Endothelial cell of umbilical vein (primary cell): ENCODE measurements at regions not wholly inside any gene's neighbourhood (a gene's known extent, or its start where the extent isn't known, plus 50 kb on each side); places are given as distances from the start of the nearest gene placed in this dataset.

Experiments
- BruUV-seq: library from RNA; stranded (reverse); fragments of 400-500 nt; replicated peaks from 2 replicates; lab custom pipeline; 2021; lab: Mats Ljungman, UMichigan
- CTCF ChIA-PET: fragments of 300-600, 350-600 bp; sonication (Branson Sonifier 250); formaldehyde crosslinking; loops from one replicate; lab custom pipeline; 2021; ENCODE audit warnings: antibody characterized with exemption, inconsistent platforms; lab: Charles Lee
- POLR2A ChIA-PET: fragments of 300-600, 350-600 bp; sonication (Branson Sonifier 250); formaldehyde crosslinking; loops from one replicate; lab custom pipeline; 2021; ENCODE audit warnings: antibody characterized with exemption, inconsistent platforms; lab: Charles Lee
- DNase-seq: peaks from one replicate; pipeline ENCODE4 v3.0.0-alpha.2; 2011; ENCODE audit warnings: low read depth, low spot score
- FAIRE-seq: peaks from 2 replicates; lab custom pipeline; 2011; peaks lifted over from hg19 to GRCh38; lab: Jason Lieb, UNC
- H2AFZ ChIP-seq: 2 replicates; pipeline ENCODE4 v1.6.0; 2012; ENCODE audit warnings: low read depth, low read length, control low read depth, inconsistent platforms
- H3K27ac ChIP-seq: 2 replicates; pipeline ENCODE4 v1.5.1; 2011; ENCODE audit warnings: low read depth, mild to moderate bottlenecking, control low read depth, low read length, moderate library complexity; ENCODE audit not compliant: insufficient read depth
- H3K27me3 ChIP-seq, 2 experiments: 2 replicates each; pipeline versions ENCODE4 v1.6.0 to v1.6.1; 2011; ENCODE audit warnings: low read length in 2 of 2, mixed read lengths in 1 of 2; ENCODE audit not compliant: control insufficient read depth in 2 of 2, insufficient read depth in 2 of 2
- H3K36me3 ChIP-seq, 2 experiments: 2 replicates in 1 of 2; 3 replicates in 1 of 2; pipeline ENCODE4 v1.5.1; 2011; ENCODE audit warnings: low read length in 2 of 2, mild to moderate bottlenecking in 1 of 2, moderate library complexity in 1 of 2; ENCODE audit not compliant: control insufficient read depth in 2 of 2, insufficient read depth in 2 of 2; ENCODE audit errors: extremely low read depth in 1 of 2
- H3K4me1 ChIP-seq: 3 replicates; pipeline ENCODE4 v1.5.1; 2011; ENCODE audit warnings: mild to moderate bottlenecking, low read length; ENCODE audit not compliant: control insufficient read depth, insufficient read depth; ENCODE audit errors: extremely low read depth
- H3K4me2 ChIP-seq: 2 replicates; pipeline ENCODE4 v1.6.1; 2011; ENCODE audit warnings: low read length, control low read depth, mixed read lengths; ENCODE audit not compliant: insufficient read depth
- H3K4me3 ChIP-seq, 3 experiments: fragments of 200-600 bp in 1 of 3; sonication (generic), shearing (Covaris generic) in 1 of 3; replicated peaks in 1 of 3; 2 replicates each; pipeline ENCODE4 v1.5.1; 2011 to 2016; ENCODE audit warnings: control low read depth in 3 of 3, low read length in 3 of 3, mild to moderate bottlenecking in 2 of 3, inconsistent platforms in 1 of 3, low read depth in 1 of 3, moderate library complexity in 1 of 3; ENCODE audit not compliant: insufficient read depth in 1 of 3
- H3K79me2 ChIP-seq: 2 replicates; pipeline ENCODE4 v1.6.0; 2012; ENCODE audit warnings: low read length, inconsistent platforms; ENCODE audit not compliant: control insufficient read depth, insufficient read depth
- H3K9ac ChIP-seq: replicated peaks from 2 replicates; pipeline ENCODE3; 2011; ENCODE audit warnings: low read length, control low read depth; ENCODE audit not compliant: insufficient read depth; ENCODE audit errors: extremely low read depth
- H3K9me1 ChIP-seq: replicated peaks from 3 replicates; pipeline ENCODE4 v1.6.0; 2011; ENCODE audit warnings: mild to moderate bottlenecking, low read length; ENCODE audit not compliant: control insufficient read depth, insufficient read depth; ENCODE audit errors: extremely low read depth
- H3K9me3 ChIP-seq: replicated peaks from 2 replicates; pipeline ENCODE4 v1.5.1; 2012; ENCODE audit warnings: low read length, inconsistent platforms; ENCODE audit not compliant: control insufficient read depth, insufficient read depth
- H4K20me1 ChIP-seq: replicated peaks from 2 replicates; pipeline ENCODE3; 2011; ENCODE audit warnings: mild to moderate bottlenecking, low read length; ENCODE audit not compliant: control insufficient read depth, insufficient read depth; ENCODE audit errors: extremely low read depth
- EZH2 ChIP-seq: IDR thresholded peaks from 2 replicates; pipeline ENCODE4 v1.6.1; 2012; ENCODE audit warnings: borderline replicate concordance, low read depth, mild to moderate bottlenecking, moderate library complexity, low read length, inconsistent platforms; ENCODE audit not compliant: severe bottlenecking
- FOS ChIP-seq: IDR thresholded peaks from 2 replicates; pipeline ENCODE4 v1.6.1; 2011; ENCODE audit warnings: mild to moderate bottlenecking, low read length, moderate library complexity, borderline replicate concordance; ENCODE audit not compliant: insufficient read depth
- GATA2 ChIP-seq: IDR thresholded peaks from 2 replicates; pipeline ENCODE4 v1.7.0; 2011; ENCODE audit warnings: low read depth, mild to moderate bottlenecking, moderate library complexity, mixed read lengths, low read length; ENCODE audit not compliant: insufficient read length, insufficient read depth
- JUN ChIP-seq: IDR thresholded peaks from 2 replicates; pipeline ENCODE4 v1.6.1; 2011; ENCODE audit warnings: borderline replicate concordance, low read depth; ENCODE audit not compliant: insufficient read length, insufficient read depth
- MYC ChIP-seq: IDR thresholded peaks from one replicate; pipeline ENCODE4 v1.6.1; 2011; ENCODE audit warnings: mild to moderate bottlenecking, low read depth, low read length
- POLR2A ChIP-seq: IDR thresholded peaks from 2 replicates; pipeline ENCODE4 v1.6.1; 2012; ENCODE audit warnings: low read depth, mild to moderate bottlenecking, control low read depth, low read length
- POLR2AphosphoS5 ChIP-seq: IDR thresholded peaks from 2 replicates; pipeline ENCODE4 v1.6.1; 2012; ENCODE audit warnings: low read depth, mild to moderate bottlenecking, control low read depth, low read length, moderate library complexity; ENCODE audit not compliant: insufficient read depth
- dilution Hi-C: fragments of 300-500 bp; cut with MboI; formaldehyde crosslinking; loops from one replicate; pipeline ENCODE4 v1.15.0; 2019; ENCODE audit warnings: low sequenced_read_pairs; ENCODE audit not compliant: extremely low pct_ligation_motif_present
- intact Hi-C: fragments of 100-400 bp; cut with micrococcal nuclease; formaldehyde crosslinking; loops from one replicate; pipeline ENCODE4 v1.10.0; 2022
- TF ChIP-seq, protein P1 (sequence below): IDR thresholded peaks from 2 replicates; pipeline ENCODE4 v1.6.1; 2011; ENCODE audit not compliant: insufficient read depth, insufficient read length
- TF ChIP-seq, protein P2 (sequence below), 2 donors: IDR thresholded peaks; 1 replicate in 1 of 2; 2 replicates in 1 of 2; pipeline ENCODE4 v1.5.1; 2011; ENCODE audit warnings: low read length in 2 of 2, mild to moderate bottlenecking in 2 of 2, moderate library complexity in 2 of 2, control low read depth in 1 of 2, inconsistent platforms in 1 of 2, low read depth in 1 of 2; ENCODE audit not compliant: insufficient read depth in 1 of 2; ENCODE audit errors: extremely low read depth in 1 of 2

DNA sequence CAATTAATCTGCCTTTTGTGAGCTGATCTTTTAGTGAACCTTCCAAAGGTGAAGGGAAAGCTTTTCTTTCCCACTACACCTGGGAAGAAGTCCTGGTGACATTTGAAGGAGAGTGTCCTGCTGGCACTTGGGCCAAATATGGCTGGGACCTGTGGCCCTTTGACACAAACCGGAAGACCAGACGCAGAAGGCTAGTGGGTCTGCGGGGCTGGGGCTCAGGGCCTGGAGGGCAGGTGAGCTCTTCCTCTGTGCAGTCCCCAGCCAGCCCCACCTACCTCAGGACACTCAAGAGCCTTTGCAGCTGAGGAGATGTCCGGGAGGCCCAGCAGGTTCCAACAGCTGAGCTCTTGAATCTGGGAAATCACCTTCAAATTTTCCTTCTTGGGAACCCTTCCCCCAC is 138.0 kb upstream of the THY1 start:
- no peaks in the 10 kb centered on the region for H3K79me2 ChIP-seq
- no peak overlapping the region for H3K9ac ChIP-seq
- H3K9me1 ChIP-seq, result no peaks in the 10 kb centered on the region
- ChIA-PET CTCF (interaction anchor here (1.1 to 1.4 kb wide), 3 partner anchors 12 to 23 kb away, joined by 3 to 4 read pairs (median 3); no protein-coding TSS in a partner anchor), POLR2A (no interaction called here)
- H4K20me1 ChIP-seq, result no peaks in the 10 kb centered on the region
- FAIRE-seq (no peak), DNase-seq (no peak)
- H3K4me1 ChIP-seq, result no peaks in the 10 kb centered on the region
- no TSS peak for BruUV-seq
- intact Hi-C loops (no loop called here), dilution Hi-C loops (no loop called here)
- no peak overlapping the region for H3K27ac ChIP-seq
- H2AFZ ChIP-seq, result no peak overlapping the region
- H3K36me3 ChIP-seq, result no peaks in the 10 kb centered on the region
- no peak overlapping the region for H3K4me3 ChIP-seq
- no peaks in the 10 kb centered on the region for H3K27me3 ChIP-seq
- TF ChIP-seq GATA2 (no peak), EZH2 (no peak), JUN (no peak), MYC (no peak), POLR2AphosphoS5 (no peak), FOS (no peak), POLR2A (no peak)
- TF ChIP-seq, protein P1, sequence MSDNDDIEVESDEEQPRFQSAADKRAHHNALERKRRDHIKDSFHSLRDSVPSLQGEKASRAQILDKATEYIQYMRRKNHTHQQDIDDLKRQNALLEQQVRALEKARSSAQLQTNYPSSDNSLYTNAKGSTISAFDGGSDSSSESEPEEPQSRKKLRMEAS, result no peak
- TF ChIP-seq, protein P2, sequence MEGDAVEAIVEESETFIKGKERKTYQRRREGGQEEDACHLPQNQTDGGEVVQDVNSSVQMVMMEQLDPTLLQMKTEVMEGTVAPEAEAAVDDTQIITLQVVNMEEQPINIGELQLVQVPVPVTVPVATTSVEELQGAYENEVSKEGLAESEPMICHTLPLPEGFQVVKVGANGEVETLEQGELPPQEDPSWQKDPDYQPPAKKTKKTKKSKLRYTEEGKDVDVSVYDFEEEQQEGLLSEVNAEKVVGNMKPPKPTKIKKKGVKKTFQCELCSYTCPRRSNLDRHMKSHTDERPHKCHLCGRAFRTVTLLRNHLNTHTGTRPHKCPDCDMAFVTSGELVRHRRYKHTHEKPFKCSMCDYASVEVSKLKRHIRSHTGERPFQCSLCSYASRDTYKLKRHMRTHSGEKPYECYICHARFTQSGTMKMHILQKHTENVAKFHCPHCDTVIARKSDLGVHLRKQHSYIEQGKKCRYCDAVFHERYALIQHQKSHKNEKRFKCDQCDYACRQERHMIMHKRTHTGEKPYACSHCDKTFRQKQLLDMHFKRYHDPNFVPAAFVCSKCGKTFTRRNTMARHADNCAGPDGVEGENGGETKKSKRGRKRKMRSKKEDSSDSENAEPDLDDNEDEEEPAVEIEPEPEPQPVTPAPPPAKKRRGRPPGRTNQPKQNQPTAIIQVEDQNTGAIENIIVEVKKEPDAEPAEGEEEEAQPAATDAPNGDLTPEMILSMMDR (IDR thresholded peaks at IDR 0.05; ENCODE audit: extremely low read depth in 1 of 2, insufficient read depth in 1 of 2, low read depth in 1 of 2, low read length in 2 of 2), result no peak
- H3K4me2 ChIP-seq, result no peak overlapping the region
- H3K9me3 ChIP-seq, result no peaks in the 10 kb centered on the region
